ENCODE measurements at regions not wholly inside any gene's neighbourhood (a gene's known extent, or its start where the extent isn't known, plus 50 kb on each side); places are given as distances from the start of the nearest gene placed in this dataset.

DNA sequence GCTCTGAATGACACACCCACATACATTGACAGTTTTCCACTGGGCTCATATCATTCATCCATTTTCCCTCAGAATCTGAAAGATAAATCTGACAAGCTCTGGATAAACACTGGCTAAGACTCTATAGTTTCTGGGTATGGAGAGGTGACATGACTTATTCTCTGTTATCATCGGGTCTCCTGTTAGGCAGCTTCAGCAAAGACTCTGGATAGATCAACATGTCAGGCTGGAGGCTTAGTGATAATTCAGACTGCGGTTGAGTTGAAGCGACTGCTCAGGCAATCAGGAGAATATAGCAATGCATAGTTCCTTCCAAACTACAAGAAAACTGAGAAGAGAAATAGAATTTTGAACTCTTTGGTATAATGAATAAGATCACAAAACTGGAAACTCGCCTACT lies 394.6 kb downstream of the CBLN4 start:
- TF ChIP-seq, protein P1, sequence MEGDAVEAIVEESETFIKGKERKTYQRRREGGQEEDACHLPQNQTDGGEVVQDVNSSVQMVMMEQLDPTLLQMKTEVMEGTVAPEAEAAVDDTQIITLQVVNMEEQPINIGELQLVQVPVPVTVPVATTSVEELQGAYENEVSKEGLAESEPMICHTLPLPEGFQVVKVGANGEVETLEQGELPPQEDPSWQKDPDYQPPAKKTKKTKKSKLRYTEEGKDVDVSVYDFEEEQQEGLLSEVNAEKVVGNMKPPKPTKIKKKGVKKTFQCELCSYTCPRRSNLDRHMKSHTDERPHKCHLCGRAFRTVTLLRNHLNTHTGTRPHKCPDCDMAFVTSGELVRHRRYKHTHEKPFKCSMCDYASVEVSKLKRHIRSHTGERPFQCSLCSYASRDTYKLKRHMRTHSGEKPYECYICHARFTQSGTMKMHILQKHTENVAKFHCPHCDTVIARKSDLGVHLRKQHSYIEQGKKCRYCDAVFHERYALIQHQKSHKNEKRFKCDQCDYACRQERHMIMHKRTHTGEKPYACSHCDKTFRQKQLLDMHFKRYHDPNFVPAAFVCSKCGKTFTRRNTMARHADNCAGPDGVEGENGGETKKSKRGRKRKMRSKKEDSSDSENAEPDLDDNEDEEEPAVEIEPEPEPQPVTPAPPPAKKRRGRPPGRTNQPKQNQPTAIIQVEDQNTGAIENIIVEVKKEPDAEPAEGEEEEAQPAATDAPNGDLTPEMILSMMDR (conservative IDR thresholded peaks at IDR 0.05), result no peak
- no peak for TF ChIP-seq EZH2 (IDR thresholded peaks at IDR 0.05; ENCODE audit: low read depth)

Measured in PC-9 (cell line).